ENCODE measurements at regions not wholly inside any gene's neighbourhood (a gene's known extent, or its start where the extent isn't known, plus 50 kb on each side); places are given as distances from the start of the nearest gene placed in this dataset.

GRCh38 chr10:130869179-130869841 is 442.2 kb downstream of the TCERG1L start:
- DNase-seq (ENCODE audit: low read depth): no peak

GRCh38 chr10:130871406-130871805 is 440.1 kb downstream of the TCERG1L start:
- no peak for DNase-seq (ENCODE audit: low read depth)

- DNase-seq (ENCODE audit: low read depth): no peak
These were observed 437.9 kb downstream of the TCERG1L start for GRCh38 chr10:130873636-130874035.

DNA sequence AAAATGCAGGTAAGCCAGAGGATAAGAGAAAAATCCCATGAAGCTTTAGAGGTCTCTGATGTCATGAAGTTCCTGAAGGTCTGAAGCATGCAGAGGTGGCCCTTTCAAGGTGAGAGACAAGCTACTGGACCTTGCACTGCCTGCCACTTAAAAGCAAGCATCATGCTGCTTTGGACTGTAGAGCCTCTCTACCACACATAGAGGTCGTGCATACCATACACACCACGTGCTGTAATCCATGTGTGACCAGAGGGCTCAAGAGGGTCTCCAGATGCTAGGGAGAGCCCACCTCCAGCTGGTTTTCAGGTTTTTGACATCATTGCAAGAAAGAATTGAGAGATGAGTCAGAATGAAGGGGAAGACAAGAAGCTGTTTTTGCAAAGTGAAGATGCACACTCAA is 436.4 kb downstream of the TCERG1L start:
- DNase-seq (ENCODE audit: low read depth): no peak

DNA sequence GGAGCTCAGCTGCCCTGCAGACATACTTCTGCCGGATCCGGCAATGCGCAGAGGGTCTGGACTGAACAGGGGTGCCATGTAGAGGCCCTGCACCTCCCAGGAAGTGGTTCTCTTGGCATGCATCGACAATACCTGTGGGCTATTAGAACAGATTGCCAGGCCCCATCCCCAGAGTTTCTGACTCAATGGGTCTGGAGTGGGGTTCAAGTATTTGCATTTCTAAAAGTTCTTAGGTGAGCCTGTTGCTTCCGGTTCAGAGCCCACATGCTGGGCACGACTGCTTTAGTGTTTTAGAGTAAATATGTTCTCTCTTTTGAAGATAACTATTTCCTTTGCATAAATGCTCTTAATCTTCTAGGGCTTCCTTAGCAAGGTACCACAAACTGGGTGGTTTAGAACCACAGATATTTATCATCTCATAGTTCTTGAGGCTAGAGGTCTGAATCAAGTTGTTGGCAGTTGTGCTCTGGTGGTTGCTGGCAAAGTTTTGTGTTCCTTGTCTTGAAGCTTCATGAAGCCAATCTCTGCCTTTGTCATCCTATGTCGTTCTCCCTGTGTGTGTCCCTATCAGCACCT is 435.5 kb downstream of the TCERG1L start:
- DNase-seq (ENCODE audit: low read depth): no peak

- no peak for DNase-seq (ENCODE audit: low read depth)
These were observed 434.4 kb downstream of the TCERG1L start for GRCh38 chr10:130877126-130877525.

DNA sequence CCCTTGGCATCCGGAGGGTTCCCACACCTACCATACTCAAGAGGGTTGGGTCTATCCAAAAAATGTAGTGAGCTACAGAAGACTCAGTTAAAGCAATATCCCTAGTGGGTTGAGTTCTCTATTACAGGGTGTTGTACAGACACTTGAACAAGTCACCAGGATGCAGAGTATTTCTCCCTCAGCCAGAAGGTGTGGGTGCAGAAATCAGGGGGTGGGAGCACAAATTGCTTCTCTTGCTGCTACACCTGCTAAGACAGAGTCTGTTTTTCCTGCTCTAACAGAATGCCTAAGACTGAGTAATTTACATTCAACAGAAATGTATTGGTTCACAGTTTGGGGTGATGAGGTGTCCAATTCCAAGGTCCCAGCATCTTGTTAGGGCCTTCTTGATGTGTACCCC is 433.4 kb downstream of the TCERG1L start:
- DNase-seq (ENCODE audit: low read depth): no peak

DNA sequence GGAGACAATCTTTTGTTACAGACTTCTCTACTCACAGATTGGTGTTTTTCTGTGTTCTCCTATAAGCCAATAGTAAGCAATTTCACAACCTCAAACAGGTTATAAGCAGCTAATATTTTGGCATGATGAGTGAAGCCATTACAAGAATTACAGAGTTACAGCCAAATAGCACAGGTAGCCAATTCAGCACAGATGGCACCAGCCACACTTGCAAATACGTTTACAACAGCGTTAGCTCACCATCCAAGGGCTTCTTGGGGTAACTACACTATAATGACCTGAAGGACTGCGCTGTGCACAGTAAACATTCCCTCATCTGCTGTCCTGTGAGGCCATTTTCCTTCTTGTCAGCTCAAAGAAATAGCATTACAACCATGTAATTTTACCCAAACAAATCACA is 428.6 kb downstream of the TCERG1L start:
- DNase-seq (ENCODE audit: low read depth): no peak

GRCh38 chr10:130884456-130884855 is 427.1 kb downstream of the TCERG1L start:
- no peak for DNase-seq (ENCODE audit: low read depth)

- no peak for DNase-seq (ENCODE audit: low read depth)
These were observed 426.4 kb downstream of the TCERG1L start for GRCh38 chr10:130885021-130885655.

DNA sequence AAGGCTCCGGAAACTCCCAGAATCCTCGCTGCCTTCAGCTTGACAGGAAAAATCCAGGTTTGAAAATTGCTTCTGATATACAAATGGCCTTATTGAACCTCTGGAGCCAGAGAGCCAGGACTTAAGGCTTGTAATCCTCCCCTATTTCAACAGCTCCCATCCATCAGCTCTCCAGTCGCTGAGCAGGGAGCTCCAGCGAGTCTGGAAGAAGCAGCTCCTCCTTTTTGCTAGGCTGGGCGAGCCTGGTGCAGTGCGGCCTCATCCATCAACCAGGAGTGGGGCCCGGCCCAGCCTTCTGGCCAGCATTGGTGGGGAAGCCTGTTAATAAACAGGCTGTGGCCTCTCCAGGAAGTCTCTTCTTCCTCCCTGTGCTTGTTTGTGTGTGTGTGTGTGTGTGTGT is 424.4 kb downstream of the TCERG1L start:
- DNase-seq (ENCODE audit: low read depth): no peak

DNA sequence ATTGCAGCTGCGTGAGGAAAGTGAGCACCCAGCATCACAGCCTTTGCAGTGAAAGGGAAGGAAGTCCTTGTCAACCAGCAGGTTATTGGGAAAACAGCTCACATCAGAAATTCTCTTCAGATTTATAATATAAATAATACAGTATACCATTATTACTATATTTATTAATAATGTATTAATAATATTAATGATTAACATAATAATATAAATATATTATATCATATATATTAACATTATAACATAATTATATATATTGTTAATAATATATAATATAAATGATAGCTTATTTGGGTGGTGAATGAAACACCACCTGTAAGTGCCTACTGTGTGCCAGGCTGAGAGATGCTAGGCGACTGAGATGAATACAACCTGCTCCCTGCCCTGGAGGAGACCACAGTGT is 423.0 kb downstream of the TCERG1L start:
- DNase-seq (ENCODE audit: low read depth): no peak

GRCh38 chr10:130889240-130889639 is 422.3 kb downstream of the TCERG1L start:
- DNase-seq (ENCODE audit: low read depth): no peak

- DNase-seq (ENCODE audit: low read depth): no peak
These were observed 421.7 kb downstream of the TCERG1L start for GRCh38 chr10:130889780-130890179.

GRCh38 chr10:130891066-130891465 is 420.5 kb downstream of the TCERG1L start:
- no peak for DNase-seq (ENCODE audit: low read depth)

DNA sequence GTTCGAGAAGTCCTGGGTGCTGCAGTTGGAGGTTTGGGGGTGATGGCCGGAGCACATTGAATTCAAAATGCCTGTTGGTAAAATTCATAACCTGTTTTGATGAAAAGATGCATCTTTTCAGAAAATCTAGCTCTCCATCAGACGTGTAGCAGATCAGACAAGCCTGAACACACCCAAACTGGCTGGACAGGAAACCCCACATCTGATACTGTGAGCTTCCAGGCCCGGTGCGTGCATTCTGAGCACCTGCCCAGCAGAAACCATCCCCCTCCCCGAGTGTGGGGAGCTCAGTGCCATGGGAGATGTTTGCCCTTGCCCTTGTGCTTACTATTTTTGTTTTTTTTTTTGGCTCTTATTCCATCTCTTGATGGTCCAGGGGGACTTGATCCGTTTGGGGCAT is 417.1 kb downstream of the TCERG1L start:
- DNase-seq (ENCODE audit: low read depth): no peak

DNA sequence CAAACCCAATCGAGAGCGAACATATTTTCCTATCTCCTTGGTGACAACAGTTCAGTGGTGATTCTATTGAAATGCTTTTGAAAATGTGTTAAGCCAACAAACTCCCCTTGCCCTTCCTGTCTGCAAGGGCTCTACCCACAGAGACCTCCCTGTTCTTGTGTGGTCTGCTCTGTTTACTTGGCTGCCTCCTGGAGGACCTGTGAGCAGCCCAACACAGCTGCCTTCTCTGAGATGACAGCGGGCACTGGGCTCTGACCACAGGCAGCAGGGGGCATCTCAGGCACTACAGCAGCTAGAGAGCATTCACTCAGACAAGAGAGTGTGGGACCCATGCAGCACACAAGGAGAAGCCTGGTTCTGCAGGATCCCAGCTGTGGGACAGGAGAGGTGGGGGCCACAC is 416.4 kb downstream of the TCERG1L start:
- no peak for DNase-seq (ENCODE audit: low read depth)

DNA sequence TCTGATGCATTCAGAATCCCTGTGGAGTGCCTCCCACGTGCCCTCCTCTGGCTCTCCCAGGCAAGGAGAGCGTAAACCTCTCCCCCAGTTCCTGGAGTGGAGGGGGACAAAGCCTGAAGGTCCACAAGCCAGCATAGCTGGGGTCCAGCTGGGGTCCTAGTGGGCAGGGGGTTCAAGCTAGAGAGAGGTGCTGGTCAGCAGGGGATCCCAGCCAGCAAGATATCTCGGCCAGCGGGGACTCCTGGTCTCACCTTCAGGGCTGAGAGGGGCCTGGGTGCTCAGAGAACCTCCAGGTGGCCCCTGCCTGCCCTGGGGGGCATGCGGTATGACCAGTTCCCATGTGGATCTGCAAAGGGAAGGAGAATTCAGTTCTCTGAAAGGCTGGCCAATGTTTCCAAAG is 413.7 kb downstream of the TCERG1L start:
- no peak for DNase-seq (ENCODE audit: low read depth)

DNA sequence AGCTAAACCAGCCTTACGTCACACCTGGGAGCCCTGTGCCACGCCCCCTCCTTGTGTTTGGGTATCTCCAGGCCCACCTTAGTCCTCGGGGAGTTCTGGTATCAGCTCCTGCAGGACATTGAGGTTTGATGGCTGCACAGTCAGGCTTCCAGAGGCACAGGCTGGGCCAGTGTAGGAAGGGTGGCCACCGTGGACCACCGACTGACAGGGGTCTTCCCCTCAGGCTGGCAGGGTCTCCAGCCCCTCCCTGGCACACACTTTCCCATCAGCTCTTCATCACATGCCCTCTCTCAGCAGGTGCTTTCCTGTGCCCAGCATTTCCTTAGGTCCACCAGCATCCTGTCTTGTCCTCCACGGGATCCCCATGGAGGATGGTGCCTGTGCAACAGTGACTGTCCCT is 413.1 kb downstream of the TCERG1L start:
- DNase-seq (ENCODE audit: low read depth): no peak

- no peak for DNase-seq (ENCODE audit: low read depth)
These were observed 411.7 kb downstream of the TCERG1L start for GRCh38 chr10:130899856-130900255.

DNA sequence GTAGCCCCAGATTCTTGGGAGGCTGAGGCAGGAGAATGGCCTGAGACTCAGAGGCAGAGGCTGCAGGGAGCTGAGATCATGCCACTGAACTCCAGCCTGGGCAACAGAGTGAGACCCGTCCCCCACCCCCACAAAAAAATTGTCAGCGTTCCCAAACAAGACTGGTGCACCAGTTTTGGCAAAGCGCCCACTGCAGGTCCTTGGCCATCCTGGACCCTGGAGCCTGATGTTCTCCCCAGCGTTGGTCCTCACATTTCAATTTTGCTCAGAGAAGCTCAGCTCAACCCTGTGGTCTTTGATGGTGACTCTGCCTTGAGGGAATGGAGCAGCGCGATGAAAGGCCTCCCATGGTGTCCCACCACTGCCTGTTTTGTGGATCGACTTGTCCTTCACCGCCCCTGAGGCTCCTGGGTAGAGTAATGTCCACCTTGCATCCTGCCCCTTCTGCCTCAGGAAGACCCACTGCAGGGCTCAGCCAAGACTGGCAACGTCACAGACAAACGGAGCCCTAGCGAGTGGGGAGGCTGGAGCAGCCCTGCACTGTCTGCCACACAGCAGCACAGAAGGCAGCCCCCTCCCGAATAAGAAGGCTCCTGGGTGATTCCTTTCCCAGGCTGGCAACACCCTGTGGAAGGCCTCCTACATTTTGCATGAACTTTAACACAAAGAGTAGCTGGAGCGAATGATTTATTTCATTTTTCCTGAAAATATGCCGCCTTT is 410.9 kb downstream of the TCERG1L start:
- no peak for DNase-seq (ENCODE audit: low read depth)

GRCh38 chr10:130901311-130902165 is 410.0 kb downstream of the TCERG1L start:
- DNase-seq (ENCODE audit: low read depth): no peak

All from fibroblast of the conjunctiva (primary cell).